Endothelial cell of umbilical vein (primary cell): ENCODE measurements at regions not wholly inside any gene's neighbourhood (a gene's known extent, or its start where the extent isn't known, plus 50 kb on each side); places are given as distances from the start of the nearest gene placed in this dataset.

Experiments used
- BruUV-seq: library from RNA; stranded (reverse); fragments of 400-500 nt; replicated peaks from 2 replicates; lab custom pipeline; 2021; lab: Mats Ljungman, UMichigan
- CTCF ChIA-PET: fragments of 300-600, 350-600 bp; sonication (Branson Sonifier 250); formaldehyde crosslinking; loops from one replicate; lab custom pipeline; 2021; ENCODE audit warnings: antibody characterized with exemption, inconsistent platforms; lab: Charles Lee
- POLR2A ChIA-PET: fragments of 300-600, 350-600 bp; sonication (Branson Sonifier 250); formaldehyde crosslinking; loops from one replicate; lab custom pipeline; 2021; ENCODE audit warnings: antibody characterized with exemption, inconsistent platforms; lab: Charles Lee
- DNase-seq: peaks from one replicate; pipeline ENCODE4 v3.0.0-alpha.2; 2011; ENCODE audit warnings: low read depth, low spot score
- FAIRE-seq: peaks from 2 replicates; lab custom pipeline; 2011; peaks lifted over from hg19 to GRCh38; lab: Jason Lieb, UNC
- H2AFZ ChIP-seq: 2 replicates; pipeline ENCODE4 v1.6.0; 2012; ENCODE audit warnings: low read depth, low read length, control low read depth, inconsistent platforms
- H3K27ac ChIP-seq: 2 replicates; pipeline ENCODE4 v1.5.1; 2011; ENCODE audit warnings: low read depth, mild to moderate bottlenecking, control low read depth, low read length, moderate library complexity; ENCODE audit not compliant: insufficient read depth
- H3K27me3 ChIP-seq, 2 experiments: 2 replicates each; pipeline versions ENCODE4 v1.6.0 to v1.6.1; 2011; ENCODE audit warnings: low read length in 2 of 2, mixed read lengths in 1 of 2; ENCODE audit not compliant: control insufficient read depth in 2 of 2, insufficient read depth in 2 of 2
- H3K36me3 ChIP-seq, 2 experiments: 2 replicates in 1 of 2; 3 replicates in 1 of 2; pipeline ENCODE4 v1.5.1; 2011; ENCODE audit warnings: low read length in 2 of 2, mild to moderate bottlenecking in 1 of 2, moderate library complexity in 1 of 2; ENCODE audit not compliant: control insufficient read depth in 2 of 2, insufficient read depth in 2 of 2; ENCODE audit errors: extremely low read depth in 1 of 2
- H3K4me1 ChIP-seq: 3 replicates; pipeline ENCODE4 v1.5.1; 2011; ENCODE audit warnings: mild to moderate bottlenecking, low read length; ENCODE audit not compliant: control insufficient read depth, insufficient read depth; ENCODE audit errors: extremely low read depth
- H3K4me2 ChIP-seq: 2 replicates; pipeline ENCODE4 v1.6.1; 2011; ENCODE audit warnings: low read length, control low read depth, mixed read lengths; ENCODE audit not compliant: insufficient read depth
- H3K4me3 ChIP-seq, 3 experiments: fragments of 200-600 bp in 1 of 3; sonication (generic), shearing (Covaris generic) in 1 of 3; replicated peaks in 1 of 3; 2 replicates each; pipeline ENCODE4 v1.5.1; 2011 to 2016; ENCODE audit warnings: control low read depth in 3 of 3, low read length in 3 of 3, mild to moderate bottlenecking in 2 of 3, inconsistent platforms in 1 of 3, low read depth in 1 of 3, moderate library complexity in 1 of 3; ENCODE audit not compliant: insufficient read depth in 1 of 3
- H3K79me2 ChIP-seq: 2 replicates; pipeline ENCODE4 v1.6.0; 2012; ENCODE audit warnings: low read length, inconsistent platforms; ENCODE audit not compliant: control insufficient read depth, insufficient read depth
- H3K9ac ChIP-seq: replicated peaks from 2 replicates; pipeline ENCODE3; 2011; ENCODE audit warnings: low read length, control low read depth; ENCODE audit not compliant: insufficient read depth; ENCODE audit errors: extremely low read depth
- H3K9me1 ChIP-seq: replicated peaks from 3 replicates; pipeline ENCODE4 v1.6.0; 2011; ENCODE audit warnings: mild to moderate bottlenecking, low read length; ENCODE audit not compliant: control insufficient read depth, insufficient read depth; ENCODE audit errors: extremely low read depth
- H3K9me3 ChIP-seq: replicated peaks from 2 replicates; pipeline ENCODE4 v1.5.1; 2012; ENCODE audit warnings: low read length, inconsistent platforms; ENCODE audit not compliant: control insufficient read depth, insufficient read depth
- H4K20me1 ChIP-seq: replicated peaks from 2 replicates; pipeline ENCODE3; 2011; ENCODE audit warnings: mild to moderate bottlenecking, low read length; ENCODE audit not compliant: control insufficient read depth, insufficient read depth; ENCODE audit errors: extremely low read depth
- CTCF ChIP-seq, 2 donors: IDR thresholded peaks; 1 replicate in 1 of 2; 2 replicates in 1 of 2; pipeline ENCODE4 v1.5.1; 2011; ENCODE audit warnings: low read length in 2 of 2, mild to moderate bottlenecking in 2 of 2, moderate library complexity in 2 of 2, control low read depth in 1 of 2, inconsistent platforms in 1 of 2, low read depth in 1 of 2; ENCODE audit not compliant: insufficient read depth in 1 of 2; ENCODE audit errors: extremely low read depth in 1 of 2
- EZH2 ChIP-seq: IDR thresholded peaks from 2 replicates; pipeline ENCODE4 v1.6.1; 2012; ENCODE audit warnings: borderline replicate concordance, low read depth, mild to moderate bottlenecking, moderate library complexity, low read length, inconsistent platforms; ENCODE audit not compliant: severe bottlenecking
- FOS ChIP-seq: IDR thresholded peaks from 2 replicates; pipeline ENCODE4 v1.6.1; 2011; ENCODE audit warnings: mild to moderate bottlenecking, low read length, moderate library complexity, borderline replicate concordance; ENCODE audit not compliant: insufficient read depth
- GATA2 ChIP-seq: IDR thresholded peaks from 2 replicates; pipeline ENCODE4 v1.7.0; 2011; ENCODE audit warnings: low read depth, mild to moderate bottlenecking, moderate library complexity, mixed read lengths, low read length; ENCODE audit not compliant: insufficient read length, insufficient read depth
- JUN ChIP-seq: IDR thresholded peaks from 2 replicates; pipeline ENCODE4 v1.6.1; 2011; ENCODE audit warnings: borderline replicate concordance, low read depth; ENCODE audit not compliant: insufficient read length, insufficient read depth
- MYC ChIP-seq: IDR thresholded peaks from one replicate; pipeline ENCODE4 v1.6.1; 2011; ENCODE audit warnings: mild to moderate bottlenecking, low read depth, low read length
- POLR2A ChIP-seq: IDR thresholded peaks from 2 replicates; pipeline ENCODE4 v1.6.1; 2012; ENCODE audit warnings: low read depth, mild to moderate bottlenecking, control low read depth, low read length
- POLR2AphosphoS5 ChIP-seq: IDR thresholded peaks from 2 replicates; pipeline ENCODE4 v1.6.1; 2012; ENCODE audit warnings: low read depth, mild to moderate bottlenecking, control low read depth, low read length, moderate library complexity; ENCODE audit not compliant: insufficient read depth
- dilution Hi-C: fragments of 300-500 bp; cut with MboI; formaldehyde crosslinking; loops from one replicate; pipeline ENCODE4 v1.15.0; 2019; ENCODE audit warnings: low sequenced_read_pairs; ENCODE audit not compliant: extremely low pct_ligation_motif_present
- intact Hi-C: fragments of 100-400 bp; cut with micrococcal nuclease; formaldehyde crosslinking; loops from one replicate; pipeline ENCODE4 v1.10.0; 2022
- TF ChIP-seq, protein P1 (sequence below): IDR thresholded peaks from 2 replicates; pipeline ENCODE4 v1.6.1; 2011; ENCODE audit not compliant: insufficient read depth, insufficient read length

DNA sequence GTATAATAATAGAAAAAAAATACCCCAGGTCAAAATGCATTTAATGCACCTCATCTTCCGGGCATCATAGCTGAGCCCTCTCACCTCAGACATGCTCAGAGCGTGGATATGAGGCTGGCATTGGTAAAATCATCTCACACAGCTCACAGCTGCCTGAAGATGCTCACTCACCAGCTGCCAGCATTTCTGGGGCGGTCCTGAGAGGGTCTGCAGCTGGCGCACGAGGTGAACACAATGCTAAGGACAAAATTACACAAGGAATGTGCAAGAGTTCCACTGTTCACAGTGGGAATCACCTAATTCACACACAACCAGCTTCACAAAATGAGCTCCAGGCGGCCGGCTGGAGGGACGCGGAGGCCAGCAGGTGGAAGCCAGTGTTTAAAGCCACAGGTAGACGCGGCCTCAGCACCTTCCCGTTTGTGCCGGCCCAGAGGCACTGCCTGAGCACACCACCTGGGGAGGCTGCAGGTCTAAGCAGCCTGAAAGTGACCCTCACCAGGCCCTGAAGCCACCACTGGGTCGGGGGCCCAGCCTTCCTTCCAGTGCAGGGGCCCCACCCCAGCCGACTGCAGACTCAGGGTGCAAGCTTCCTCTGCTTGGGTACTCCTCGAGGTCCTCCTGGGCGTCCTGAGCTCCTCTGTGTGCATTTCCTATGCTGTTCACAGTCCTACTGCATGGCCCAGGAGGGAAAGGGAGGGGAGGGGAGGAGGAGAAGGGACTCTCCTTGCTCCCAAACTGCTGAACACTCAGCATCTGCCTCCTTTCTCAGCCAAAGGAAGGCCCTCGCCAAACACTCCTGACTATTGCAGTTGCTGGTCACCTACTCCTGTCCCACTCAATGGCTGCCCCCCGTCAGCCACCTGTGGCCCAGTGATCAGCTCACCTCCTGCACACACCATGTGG is 61.2 kb upstream of the FAM20C start:
- Histone ChIP-seq H2AFZ (no peak overlapping the region), H3K9ac (no peak overlapping the region), H3K79me2 (no peaks in the 10 kb centered on the region), H3K36me3 (no peaks in the 10 kb centered on the region), H3K4me2 (no peak overlapping the region), H3K27ac (no peak overlapping the region), H4K20me1 (no peaks in the 10 kb centered on the region), H3K27me3 (peaks cover 0 to 2% of the 10 kb centered on the region in 2 experiments), H3K4me1 (no peaks in the 10 kb centered on the region), H3K4me3 (no peak overlapping the region), H3K9me3 (no peaks in the 10 kb centered on the region), H3K9me1 (no peaks in the 10 kb centered on the region)
- intact Hi-C loops, result no loop called here
- FAIRE-seq (no peak), DNase-seq (no peak)
- TF ChIP-seq MYC, result no peak
- TF ChIP-seq GATA2, result no peak
- no peak for TF ChIP-seq FOS
- no peak for TF ChIP-seq JUN
- BruUV-seq, result no TSS peak
- dilution Hi-C loops, result no loop called here
- ChIA-PET CTCF (no interaction called here), POLR2A (interaction anchor here (0.6 kb wide), 1 partner anchor 14 kb away, joined by 3 read pairs; no protein-coding TSS in a partner anchor)

DNA sequence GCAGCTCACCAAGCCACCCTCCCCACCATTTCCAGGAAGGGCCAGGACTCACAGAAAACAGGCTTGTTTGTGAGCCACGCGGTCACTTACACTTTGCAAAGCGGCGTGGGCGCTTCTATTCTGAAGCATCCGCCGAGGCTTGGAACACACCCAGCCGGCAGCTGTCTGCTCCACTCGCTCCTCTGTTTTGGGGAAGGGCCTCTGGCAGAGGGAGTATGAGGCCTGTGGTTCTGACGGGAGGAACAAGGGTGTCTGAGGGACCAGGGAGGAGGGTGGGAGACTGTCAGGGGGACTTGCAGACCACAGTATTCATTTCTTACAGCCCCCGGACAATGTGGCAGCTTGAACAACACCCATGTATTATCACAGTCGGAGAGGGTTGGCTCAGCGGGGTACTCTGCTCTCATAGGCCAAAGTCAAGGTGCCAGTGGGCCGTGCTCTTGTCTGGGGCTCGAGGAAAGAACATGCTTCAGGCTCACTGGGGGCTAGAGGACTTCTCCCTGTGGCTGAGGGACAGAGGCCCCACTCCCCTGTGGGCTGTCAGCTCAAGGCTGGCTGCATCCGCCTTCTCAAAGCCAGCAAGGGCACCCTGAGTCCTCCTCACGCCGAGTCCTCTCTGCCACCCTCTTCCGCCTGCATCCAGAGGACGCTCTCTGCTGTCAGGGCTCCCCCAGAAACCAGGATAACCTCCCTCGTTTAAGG is 60.4 kb upstream of the FAM20C start:
- DNase-seq (no peak), FAIRE-seq (no peak)
- Histone ChIP-seq H3K36me3 (no peaks in the 10 kb centered on the region), H3K79me2 (no peaks in the 10 kb centered on the region), H3K4me2 (no peak overlapping the region), H3K9me3 (no peaks in the 10 kb centered on the region), H3K9me1 (no peaks in the 10 kb centered on the region), H3K4me1 (no peaks in the 10 kb centered on the region), H3K27me3 (peaks cover 2 to 3% of the 10 kb centered on the region in 2 experiments), H3K9ac (no peak overlapping the region), H4K20me1 (no peaks in the 10 kb centered on the region), H3K4me3 (no peak overlapping the region), H3K27ac (no peak overlapping the region), H2AFZ (no peak overlapping the region)
- dilution Hi-C loops, result no loop called here
- ChIA-PET POLR2A (interaction anchor here (0.6 kb wide), 1 partner anchor 13 kb away, joined by 3 read pairs; no protein-coding TSS in a partner anchor), CTCF (no interaction called here)
- TF ChIP-seq CTCF (IDR thresholded peaks at IDR 0.05; ENCODE audit: extremely low read depth in 1 of 2, insufficient read depth in 1 of 2, low read depth in 1 of 2, low read length in 2 of 2), result no peak
- no peak for TF ChIP-seq MYC
- TF ChIP-seq EZH2, result no peak
- no peak for TF ChIP-seq POLR2AphosphoS5
- TF ChIP-seq, protein P1, sequence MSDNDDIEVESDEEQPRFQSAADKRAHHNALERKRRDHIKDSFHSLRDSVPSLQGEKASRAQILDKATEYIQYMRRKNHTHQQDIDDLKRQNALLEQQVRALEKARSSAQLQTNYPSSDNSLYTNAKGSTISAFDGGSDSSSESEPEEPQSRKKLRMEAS, result no peak
- TF ChIP-seq GATA2, result no peak
- no peak for TF ChIP-seq POLR2A
- TF ChIP-seq FOS, result no peak
- TF ChIP-seq JUN, result no peak
- no TSS peak for BruUV-seq
- intact Hi-C loops, result no loop called here
